Hepatocyte (in vitro differentiated cells): ENCODE measurements at regions not wholly inside any gene's neighbourhood (a gene's known extent, or its start where the extent isn't known, plus 50 kb on each side); places are given as distances from the start of the nearest gene placed in this dataset.

ENCODE experiments used
- DNase-seq: peaks from one replicate; pipeline ENCODE4 v3.0.0-alpha.2; 2016; ENCODE audit warnings: low spot score
- H2AFZ ChIP-seq: fragments of 200-600 bp; sonication (generic); 2 replicates; pipeline ENCODE4 v1.6.0; 2016; ENCODE audit warnings: antibody characterized with exemption, mild to moderate bottlenecking
- H3K27ac ChIP-seq: fragments of 200-600 bp; sonication (generic); 2 replicates; pipeline ENCODE4 v1.5.1; 2016; ENCODE audit warnings: mild to moderate bottlenecking
- H3K27me3 ChIP-seq: fragments of 200-600 bp; sonication (generic); 2 replicates; pipeline ENCODE4 v1.6.1; 2016
- H3K36me3 ChIP-seq: fragments of 200-600 bp; sonication (generic); replicated peaks from 2 replicates; pipeline ENCODE4 v1.5.1; 2016; ENCODE audit warnings: low read depth; ENCODE audit not compliant: insufficient read depth
- H3K4me1 ChIP-seq: fragments of 200-600 bp; sonication (generic); 2 replicates; pipeline ENCODE4 v1.5.1; 2016; ENCODE audit warnings: mild to moderate bottlenecking, moderate library complexity; ENCODE audit not compliant: insufficient read depth
- H3K4me2 ChIP-seq: fragments of 200-600 bp; sonication (generic); 2 replicates; pipeline ENCODE4 v1.6.0; 2016
- H3K4me3 ChIP-seq: fragments of 200-600 bp; sonication (generic); 2 replicates; pipeline ENCODE4 v1.5.1; 2016; ENCODE audit warnings: mild to moderate bottlenecking
- H3K79me2 ChIP-seq: fragments of 200-600 bp; sonication (generic); 2 replicates; pipeline ENCODE4 v1.6.0; 2017; ENCODE audit warnings: mild to moderate bottlenecking
- H3K9me2 ChIP-seq: fragments of 200-600 bp; sonication (generic); replicated peaks from 2 replicates; pipeline ENCODE4 v1.6.0; 2017; ENCODE audit warnings: mild to moderate bottlenecking; ENCODE audit not compliant: insufficient read depth
- H3K9me3 ChIP-seq: fragments of 200-600 bp; sonication (generic); 2 replicates; pipeline ENCODE4 v1.5.1; 2016; ENCODE audit warnings: low read depth, mild to moderate bottlenecking
- H4K20me1 ChIP-seq: fragments of 200-600 bp; sonication (generic); 2 replicates; pipeline ENCODE4 v1.6.0; 2016; ENCODE audit warnings: mild to moderate bottlenecking; ENCODE audit not compliant: insufficient read depth, poor library complexity, severe bottlenecking
- EZH2 ChIP-seq: fragments of 200-600 bp; sonication (generic); IDR thresholded peaks from 2 replicates; pipeline ENCODE4 v1.6.1; 2016; ENCODE audit warnings: antibody characterized with exemption, mild to moderate bottlenecking, borderline replicate concordance
- EZH2phosphoT487 ChIP-seq: fragments of 200-600 bp; sonication (generic); IDR thresholded peaks from one replicate; pipeline ENCODE4 v1.6.1; 2018; ENCODE audit warnings: antibody characterized with exemption, mild to moderate bottlenecking, low read depth, moderate library complexity; ENCODE audit not compliant: unreplicated experiment, severe bottlenecking
- WGBS: methylation state at CpG from one replicate; pipeline ENCODE4 v1.1.6; 2016; ENCODE audit warnings: low lambda C conversion rate; ENCODE audit errors: missing lambda C conversion rate; 5-methylcytosine and 5-hydroxymethylcytosine counted together
- TF ChIP-seq, protein P1 (sequence below): fragments of 200-600 bp; sonication (generic); IDR thresholded peaks from 2 replicates; pipeline ENCODE4 v1.5.1; 2016; ENCODE audit warnings: antibody characterized with exemption, mild to moderate bottlenecking; ENCODE audit not compliant: poor library complexity

DNA sequence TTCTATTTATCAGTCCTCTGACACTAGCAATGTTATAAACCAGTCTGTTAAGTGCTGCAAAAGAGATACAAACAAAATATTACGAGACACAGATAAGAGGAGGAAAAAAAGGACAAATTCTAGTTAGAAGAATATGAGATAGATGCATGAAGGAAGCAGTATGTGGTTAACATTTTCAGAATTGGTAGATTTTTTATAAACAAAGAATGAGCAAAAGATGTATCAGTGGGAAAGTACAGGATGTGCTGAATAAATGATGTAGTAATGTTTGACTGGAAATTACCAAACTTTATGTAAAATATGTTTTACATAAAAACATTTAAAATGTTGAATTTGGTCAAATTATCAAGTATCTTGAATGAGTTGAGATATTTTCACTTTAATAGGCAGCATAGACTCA is 574.2 kb downstream of the NUF2 start:
- Histone ChIP-seq H4K20me1 (no peaks in the 10 kb centered on the region), H3K36me3 (no peaks in the 10 kb centered on the region), H3K27me3 (no peaks in the 10 kb centered on the region), H3K9me3 (no peaks in the 10 kb centered on the region), H3K4me3 (no peak overlapping the region), H3K79me2 (no peaks in the 10 kb centered on the region), H3K9me2 (no peaks in the 10 kb centered on the region), H2AFZ (no peak overlapping the region), H3K4me2 (no peak overlapping the region), H3K27ac (no peak overlapping the region), H3K4me1 (no peaks in the 10 kb centered on the region)
- DNase-seq = no peak
- TF ChIP-seq EZH2 (no peak), EZH2phosphoT487 (no peak)
- TF ChIP-seq, protein P1, sequence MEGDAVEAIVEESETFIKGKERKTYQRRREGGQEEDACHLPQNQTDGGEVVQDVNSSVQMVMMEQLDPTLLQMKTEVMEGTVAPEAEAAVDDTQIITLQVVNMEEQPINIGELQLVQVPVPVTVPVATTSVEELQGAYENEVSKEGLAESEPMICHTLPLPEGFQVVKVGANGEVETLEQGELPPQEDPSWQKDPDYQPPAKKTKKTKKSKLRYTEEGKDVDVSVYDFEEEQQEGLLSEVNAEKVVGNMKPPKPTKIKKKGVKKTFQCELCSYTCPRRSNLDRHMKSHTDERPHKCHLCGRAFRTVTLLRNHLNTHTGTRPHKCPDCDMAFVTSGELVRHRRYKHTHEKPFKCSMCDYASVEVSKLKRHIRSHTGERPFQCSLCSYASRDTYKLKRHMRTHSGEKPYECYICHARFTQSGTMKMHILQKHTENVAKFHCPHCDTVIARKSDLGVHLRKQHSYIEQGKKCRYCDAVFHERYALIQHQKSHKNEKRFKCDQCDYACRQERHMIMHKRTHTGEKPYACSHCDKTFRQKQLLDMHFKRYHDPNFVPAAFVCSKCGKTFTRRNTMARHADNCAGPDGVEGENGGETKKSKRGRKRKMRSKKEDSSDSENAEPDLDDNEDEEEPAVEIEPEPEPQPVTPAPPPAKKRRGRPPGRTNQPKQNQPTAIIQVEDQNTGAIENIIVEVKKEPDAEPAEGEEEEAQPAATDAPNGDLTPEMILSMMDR = no peak
- 62% methylated on average over 1 of the region's 1 CpG for WGBS

DNA sequence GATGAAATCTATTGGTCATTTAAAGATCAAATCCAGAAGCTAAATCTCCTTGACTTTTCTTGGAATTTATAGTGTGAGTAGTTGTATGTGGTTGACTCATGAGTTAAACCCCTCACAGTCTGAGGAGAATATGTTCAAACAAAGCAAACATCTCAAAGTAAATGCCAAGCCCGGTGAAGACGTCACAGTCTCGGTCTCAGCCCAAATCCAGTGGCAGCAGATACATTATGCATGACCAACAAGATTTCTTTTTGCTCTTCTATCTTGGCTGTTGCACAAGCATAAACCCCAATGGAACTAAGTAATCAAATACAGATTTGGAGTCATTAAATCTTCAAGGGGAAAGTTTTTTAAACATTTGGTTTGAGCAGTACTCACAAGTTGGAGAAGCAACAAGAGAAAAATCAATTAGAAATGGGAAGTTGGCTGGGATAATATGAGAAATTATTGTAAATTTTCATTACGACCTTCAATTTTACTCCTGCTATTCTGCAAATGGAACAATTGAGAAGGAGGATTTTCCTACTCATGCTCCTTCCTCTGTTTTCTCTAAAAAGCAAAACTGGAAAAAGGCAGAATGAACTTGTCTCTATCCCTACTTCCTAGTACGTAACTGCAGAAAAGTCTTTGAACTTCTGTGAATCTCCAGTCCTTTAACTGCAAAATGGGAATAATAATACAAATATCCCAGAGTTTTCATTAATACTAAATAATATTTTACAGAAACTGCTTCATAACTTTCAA is 575.8 kb downstream of the NUF2 start:
- Histone ChIP-seq H3K79me2 (no peaks in the 10 kb centered on the region), H3K4me1 (no peaks in the 10 kb centered on the region), H3K4me2 (no peak overlapping the region), H2AFZ (peak overlapping the region; percentile 31), H3K4me3 (no peak overlapping the region), H3K9me2 (no peaks in the 10 kb centered on the region), H3K27ac (no peak overlapping the region), H3K27me3 (no peaks in the 10 kb centered on the region), H4K20me1 (no peaks in the 10 kb centered on the region), H3K36me3 (no peaks in the 10 kb centered on the region), H3K9me3 (no peaks in the 10 kb centered on the region)
- no peak for TF ChIP-seq EZH2
- TF ChIP-seq EZH2phosphoT487 = no peak
- TF ChIP-seq, protein P1 = no peak
- no peak for DNase-seq
- 70% methylated on average over 5 of the region's 5 CpGs for WGBS

DNA sequence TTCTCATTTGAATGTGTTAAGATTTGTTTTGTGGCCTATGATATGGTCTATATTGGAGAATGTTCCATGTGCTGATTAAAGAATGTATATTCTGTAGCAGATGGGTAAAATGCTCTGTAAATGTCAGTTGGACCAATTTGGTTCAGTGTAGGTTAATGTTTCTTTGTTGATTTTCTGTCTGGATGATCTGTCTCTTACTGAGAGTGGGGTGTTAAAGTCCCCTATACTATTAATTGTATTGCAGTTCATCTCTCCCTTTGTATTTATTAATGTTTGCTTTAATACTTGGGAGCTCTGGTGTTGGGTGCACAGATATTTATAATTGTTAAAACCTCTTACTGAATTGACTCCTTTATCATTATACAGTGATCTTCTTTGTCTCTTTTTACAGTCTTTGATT is 584.5 kb downstream of the NUF2 start:
- Histone ChIP-seq H3K4me2 (no peak overlapping the region), H3K27ac (no peak overlapping the region), H3K4me1 (no peaks in the 10 kb centered on the region), H3K27me3 (no peaks in the 10 kb centered on the region), H3K9me3 (no peaks in the 10 kb centered on the region), H3K4me3 (no peak overlapping the region), H3K79me2 (no peaks in the 10 kb centered on the region), H3K9me2 (no peaks in the 10 kb centered on the region), H3K36me3 (peaks cover 4% of the 10 kb centered on the region), H4K20me1 (no peaks in the 10 kb centered on the region), H2AFZ (no peak overlapping the region)
- no peak for TF ChIP-seq EZH2phosphoT487
- TF ChIP-seq EZH2 = no peak
- TF ChIP-seq, protein P1 = no peak
- no peak for DNase-seq
